CD4-positive, alpha-beta T cell treated with Interleukin-12 subunit alpha and Interleukin-12 subunit beta, for 1 hour (primary cell): ENCODE measurements at regions not wholly inside any gene's neighbourhood (a gene's known extent, or its start where the extent isn't known, plus 50 kb on each side); places are given as distances from the start of the nearest gene placed in this dataset.

Experiments used
- DNase-seq: peaks from one replicate; pipeline ENCODE4 v3.0.0-alpha.2; 2020

DNA sequence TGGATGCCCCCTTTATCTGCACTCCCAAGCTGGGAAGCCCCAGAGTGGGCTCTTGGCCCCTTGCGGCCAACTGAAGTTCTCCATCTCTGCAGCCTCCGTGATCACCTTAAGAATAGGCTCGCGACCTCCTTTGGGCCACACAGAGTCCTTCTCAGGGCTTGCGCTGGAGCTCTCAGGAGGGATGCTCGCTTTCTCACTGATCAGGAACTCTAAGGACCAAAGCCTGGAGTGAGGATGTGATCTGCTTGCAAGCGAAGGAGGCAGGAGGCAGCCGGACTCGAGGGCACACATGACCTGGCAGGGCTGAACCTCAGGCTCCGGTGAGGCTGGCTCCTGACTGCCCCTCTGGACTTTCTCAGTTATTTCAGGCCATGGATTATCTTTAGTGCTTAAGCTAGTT is 192.1 kb upstream of the MKI67 start:
- no peak for DNase-seq

DNA sequence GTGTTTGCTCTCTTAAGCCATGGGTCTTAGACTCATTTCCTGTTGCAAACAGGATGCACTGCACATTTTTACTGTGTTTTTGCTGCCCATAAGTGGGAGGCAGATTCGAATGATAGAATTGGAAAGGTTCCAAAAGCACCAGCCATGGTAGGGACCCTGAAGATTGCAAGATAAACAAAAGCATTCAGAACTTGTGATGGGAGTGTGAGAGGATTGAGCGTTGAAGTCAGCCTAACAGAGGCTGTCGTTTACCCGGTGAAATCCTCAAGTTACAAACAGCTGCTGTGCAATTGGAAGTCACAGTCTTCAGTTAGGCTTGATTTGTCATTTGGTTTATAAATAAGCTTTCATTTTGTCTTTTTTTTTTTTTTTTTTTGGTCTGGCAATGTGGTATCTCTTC is 192.7 kb upstream of the MKI67 start:
- DNase-seq: no peak

GRCh38 chr10:128322106-128322505 is 195.9 kb upstream of the MKI67 start:
- no peak for DNase-seq

DNA sequence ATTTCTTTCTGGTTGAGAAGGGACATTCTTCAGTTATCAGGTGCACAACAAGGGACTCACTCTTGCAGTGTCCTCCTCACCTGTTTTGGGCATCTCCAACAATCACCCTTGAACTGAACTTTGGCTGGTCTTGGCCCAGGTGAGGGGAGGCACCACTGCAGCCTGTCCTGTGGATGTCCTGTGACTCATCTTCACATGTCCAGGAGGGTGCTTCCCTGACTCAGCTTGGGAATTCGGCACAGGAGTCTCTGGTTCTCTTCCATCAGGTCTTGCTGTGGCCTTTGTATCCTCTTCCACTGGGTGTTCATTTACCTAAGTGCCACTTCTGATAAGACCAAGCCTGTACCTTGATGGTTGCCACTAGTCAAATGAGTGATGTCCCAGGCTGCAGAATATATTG is 196.7 kb upstream of the MKI67 start:
- DNase-seq: no peak

DNA sequence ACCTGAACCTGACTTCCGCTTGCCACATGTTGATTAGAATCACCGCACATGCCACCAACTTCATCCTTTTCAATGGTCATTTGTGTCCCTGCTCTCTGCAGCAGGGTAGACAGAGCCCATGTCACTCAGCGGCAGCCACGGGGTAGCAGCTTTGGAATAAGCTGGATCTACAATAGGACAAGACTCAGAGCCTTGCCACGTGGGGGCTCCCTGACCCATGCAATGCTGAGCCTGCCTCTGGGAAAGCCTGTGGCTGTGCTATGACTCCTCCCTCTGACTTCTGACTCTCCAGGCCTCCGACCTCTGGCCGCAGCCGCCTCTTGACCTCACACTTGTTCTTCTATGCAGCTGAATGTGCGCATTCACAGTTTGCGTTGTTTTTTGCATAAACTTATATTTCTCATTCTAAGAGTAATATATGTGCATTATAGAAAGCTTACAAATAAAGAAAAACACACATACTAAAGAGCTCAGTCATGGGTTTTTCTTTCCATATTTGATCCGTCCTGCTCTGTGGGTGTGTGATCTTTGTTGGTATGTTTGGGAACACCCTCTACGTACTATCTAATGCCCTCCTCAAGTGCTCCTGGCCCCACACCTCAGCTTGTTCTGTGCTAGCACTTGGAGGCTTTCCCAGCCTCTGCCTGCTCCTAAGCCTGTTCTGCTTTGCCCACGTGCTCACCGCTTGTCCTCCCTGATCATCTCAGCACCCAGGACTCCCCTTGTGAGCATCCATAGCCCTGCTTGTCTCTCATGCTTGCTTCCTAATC is 198.0 kb upstream of the MKI67 start:
- no peak for DNase-seq

DNA sequence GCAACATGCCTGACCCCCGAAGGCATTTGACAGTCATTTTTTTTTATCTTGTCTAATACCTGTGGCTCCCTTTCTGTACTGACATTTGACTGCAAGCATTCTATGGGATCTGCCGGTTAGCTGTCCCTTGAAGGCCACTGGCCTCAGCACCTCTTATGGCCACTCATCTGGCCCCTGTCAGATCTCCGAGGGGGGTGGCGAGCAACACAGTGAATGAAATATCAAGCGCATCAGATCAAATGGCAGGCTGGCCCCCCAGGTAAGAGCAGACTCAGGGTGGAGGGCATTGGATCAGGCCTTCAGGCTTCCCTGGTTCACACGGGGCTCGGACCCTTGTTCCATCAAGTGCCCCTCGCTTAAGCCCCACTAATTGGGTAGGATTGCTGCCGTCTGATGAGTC is 199.6 kb upstream of the MKI67 start:
- no peak for DNase-seq

DNA sequence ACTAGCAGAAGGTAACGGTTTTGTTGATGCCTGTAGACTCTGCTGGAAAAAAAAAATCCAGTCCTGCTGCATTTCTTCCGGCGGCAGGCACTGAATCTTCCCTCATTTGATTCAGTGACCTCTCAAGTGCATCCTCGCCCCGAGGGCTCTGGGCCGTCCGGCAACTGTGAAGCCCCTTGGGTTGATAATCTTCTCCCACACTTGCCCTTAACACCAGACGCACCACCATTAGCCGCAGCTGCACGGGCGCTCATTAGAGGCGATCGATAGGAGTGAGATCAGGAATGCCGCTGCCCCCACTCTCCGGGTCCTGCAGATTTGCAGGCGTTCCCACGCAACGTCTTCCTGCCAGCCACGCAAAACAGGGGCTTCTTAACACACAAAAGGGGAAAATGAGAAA is 200.0 kb upstream of the MKI67 start:
- no peak for DNase-seq

DNA sequence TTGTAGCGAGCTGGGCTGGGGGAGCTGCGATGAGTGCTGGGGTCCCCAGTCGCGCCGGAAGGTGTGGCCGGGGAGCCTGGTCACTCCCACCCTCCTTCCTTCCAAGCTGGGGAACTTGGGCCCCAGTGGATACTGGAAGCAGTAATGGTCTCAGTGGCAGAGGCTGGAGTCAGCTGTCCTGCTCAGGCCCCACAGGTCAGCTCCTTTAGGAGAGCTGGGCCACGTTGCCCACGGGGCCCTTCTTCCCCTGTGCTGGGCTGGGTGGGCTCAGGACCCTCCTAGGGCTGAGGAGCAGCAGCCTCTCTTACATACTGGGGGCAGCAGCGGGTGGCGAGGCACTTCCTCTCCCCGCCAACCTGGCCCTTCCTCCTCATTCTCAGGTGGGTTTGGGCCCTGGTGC is 200.6 kb upstream of the MKI67 start:
- no peak for DNase-seq

DNA sequence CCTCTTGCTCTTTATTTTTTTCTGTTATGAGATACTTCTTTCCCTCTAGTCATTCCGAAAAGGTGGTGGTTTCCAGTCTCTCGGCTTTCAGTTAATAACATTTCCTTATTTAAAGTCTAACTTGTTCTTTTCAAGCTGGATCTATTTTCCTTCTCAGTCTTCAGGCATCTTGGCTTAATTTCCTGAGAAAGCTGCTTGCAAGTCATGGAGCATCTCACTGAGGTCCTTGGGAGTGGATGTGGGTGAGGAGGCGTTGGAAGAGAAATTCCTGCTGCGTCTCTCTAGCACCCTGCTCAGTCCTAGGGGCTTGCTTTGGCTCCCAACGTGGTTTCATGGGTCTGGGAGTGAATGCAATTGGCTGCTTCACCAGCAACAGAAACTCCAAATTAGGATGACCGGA is 210.2 kb upstream of the MKI67 start:
- DNase-seq: no peak

DNA sequence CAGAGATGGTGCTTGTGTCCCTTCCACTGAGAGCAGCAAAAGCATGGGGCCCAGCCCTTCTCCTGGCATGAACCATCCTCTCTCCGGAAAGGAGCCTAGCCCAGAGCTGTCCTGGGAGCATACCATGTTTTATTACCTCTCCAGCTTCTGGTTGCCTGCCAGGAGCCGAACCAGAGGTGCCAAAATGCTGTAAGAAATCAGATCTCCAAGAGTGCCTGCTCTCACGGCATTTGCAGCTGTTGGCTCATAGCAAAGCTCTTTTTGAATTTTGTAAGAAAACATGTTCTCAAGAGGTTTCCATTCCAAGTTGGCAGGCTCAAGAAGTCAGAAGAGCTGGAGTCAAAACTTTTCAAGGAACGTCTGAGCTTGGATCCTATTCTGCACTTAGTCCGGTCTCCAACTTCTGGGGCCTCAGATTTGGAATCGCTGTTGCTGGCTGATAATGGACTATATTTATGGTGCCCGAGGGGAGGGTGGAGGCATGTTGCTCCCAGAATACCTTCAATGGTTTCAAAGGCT is 211.7 kb upstream of the MKI67 start:
- DNase-seq: no peak

DNA sequence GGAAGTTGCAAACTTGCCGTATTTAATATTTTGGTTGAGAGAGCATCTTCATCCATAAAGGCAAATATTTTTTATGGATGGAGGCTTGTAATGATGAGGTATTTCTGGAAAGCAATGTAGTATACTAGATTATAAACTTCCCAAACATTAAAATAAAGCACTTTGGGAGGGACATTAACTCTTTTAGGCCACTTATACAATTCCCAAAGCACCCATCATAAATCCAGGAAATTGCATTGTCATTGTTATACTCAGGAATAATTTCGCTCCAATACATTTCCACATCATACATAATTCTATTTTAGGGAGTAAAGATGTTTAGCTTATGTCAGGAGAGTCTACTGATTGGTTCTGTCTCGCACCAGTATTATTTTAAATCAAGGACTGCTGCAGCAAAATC is 212.7 kb upstream of the MKI67 start:
- DNase-seq: no peak

DNA sequence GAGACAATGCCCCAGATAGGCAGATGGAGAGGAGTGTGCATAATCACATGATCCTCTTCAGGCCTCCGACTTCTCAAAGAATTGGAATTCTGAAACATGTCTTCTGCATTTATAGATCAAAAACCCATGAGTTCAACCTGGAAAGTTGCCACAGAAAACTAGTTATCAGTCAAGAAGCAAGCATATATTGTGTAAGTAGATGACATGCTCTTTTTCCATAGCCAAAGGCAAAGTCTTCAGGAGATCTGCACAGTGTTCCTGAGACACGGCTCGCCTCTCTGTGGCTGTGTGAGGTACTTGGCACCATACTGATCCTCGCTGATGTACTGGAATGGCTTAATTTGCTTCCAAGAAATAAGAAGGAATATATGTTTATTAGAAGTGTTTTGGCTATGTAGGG is 213.5 kb upstream of the MKI67 start:
- no peak for DNase-seq

GRCh38 chr10:128345353-128345752 is 219.1 kb upstream of the MKI67 start:
- DNase-seq: no peak

- DNase-seq: no peak
These were observed 234.6 kb upstream of the MKI67 start for GRCh38 chr10:128360783-128361182.

DNA sequence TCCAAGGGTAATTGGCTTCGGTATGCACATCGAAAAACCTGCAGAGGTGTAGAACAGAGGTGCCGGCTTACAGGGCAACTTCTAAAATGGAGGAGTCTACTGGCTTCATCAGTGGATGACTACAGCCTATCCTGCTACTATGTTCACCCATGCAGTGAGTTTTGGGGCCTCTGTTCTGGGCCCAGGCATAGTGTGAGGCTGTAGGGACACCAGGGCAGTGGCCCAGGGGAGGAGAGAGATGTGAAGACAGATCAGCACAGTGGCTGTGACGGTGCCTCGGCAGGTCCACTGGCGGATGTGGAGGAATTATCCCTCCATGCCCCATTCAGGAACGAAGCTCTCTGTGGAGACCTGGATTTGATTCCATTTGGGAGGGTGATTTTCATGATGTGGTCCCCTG is 235.3 kb upstream of the MKI67 start:
- no peak for DNase-seq

DNA sequence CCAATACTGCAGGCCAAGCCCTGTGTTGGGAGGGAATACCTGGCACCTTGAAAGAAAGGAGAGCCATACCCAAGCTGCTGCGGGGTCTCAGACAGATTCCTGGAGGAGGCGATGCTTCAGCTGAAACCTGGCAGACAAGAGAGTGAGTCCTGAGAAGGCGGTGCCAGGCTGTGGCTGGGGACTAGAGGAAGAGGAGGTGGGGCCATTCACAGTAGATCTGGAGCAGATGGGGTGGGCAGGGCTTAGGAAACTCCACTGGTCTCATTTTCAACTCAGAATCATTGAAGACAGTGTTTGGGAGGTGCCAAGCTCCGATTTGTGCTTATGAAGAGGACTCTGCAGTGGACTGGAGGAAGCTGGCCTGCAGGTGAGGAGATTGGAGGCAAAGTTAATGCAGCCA is 236.3 kb upstream of the MKI67 start:
- no peak for DNase-seq

GRCh38 chr10:128364631-128365030 is 238.4 kb upstream of the MKI67 start:
- DNase-seq: no peak

GRCh38 chr10:128365156-128365725 is 239.0 kb upstream of the MKI67 start:
- no peak for DNase-seq

- no peak for DNase-seq
These were observed 241.6 kb upstream of the MKI67 start for GRCh38 chr10:128367807-128368206.

- DNase-seq: no peak
These were observed 243.0 kb upstream of the MKI67 start for GRCh38 chr10:128369101-128369650.

DNA sequence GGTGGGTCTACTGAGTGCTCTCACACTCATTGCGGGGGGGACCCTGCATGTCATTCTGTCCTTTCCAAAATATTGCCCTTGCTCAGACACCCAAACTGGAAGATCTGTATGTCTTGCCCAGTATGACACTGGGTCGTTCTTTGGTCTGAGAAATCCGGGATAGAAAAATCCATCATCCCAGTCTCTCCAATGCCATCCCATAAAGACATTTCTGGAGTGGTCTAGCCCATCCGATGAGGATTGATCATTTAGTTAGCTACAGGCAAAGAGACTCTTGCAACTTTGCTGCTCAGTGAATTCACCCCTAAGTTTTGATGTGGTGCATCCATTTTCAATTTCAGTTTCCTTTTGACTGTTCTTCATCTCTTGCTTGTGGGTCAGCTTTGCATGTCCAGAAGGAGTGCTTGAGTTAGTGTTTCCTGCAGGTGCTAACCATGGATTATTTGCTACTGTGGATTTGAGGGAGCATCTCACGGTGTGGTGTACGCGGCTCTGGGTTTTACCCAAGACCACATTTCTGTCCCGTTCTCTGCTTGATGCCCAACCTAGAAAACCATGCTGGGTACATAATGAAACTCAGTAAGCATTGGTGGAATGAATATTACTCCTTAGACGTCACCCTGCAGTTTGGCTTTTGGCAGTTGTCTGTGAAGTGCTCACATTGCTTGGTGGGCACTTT is 247.0 kb upstream of the MKI67 start:
- DNase-seq: no peak

GRCh38 chr10:128373831-128374230 is 247.6 kb upstream of the MKI67 start:
- DNase-seq: no peak

DNA sequence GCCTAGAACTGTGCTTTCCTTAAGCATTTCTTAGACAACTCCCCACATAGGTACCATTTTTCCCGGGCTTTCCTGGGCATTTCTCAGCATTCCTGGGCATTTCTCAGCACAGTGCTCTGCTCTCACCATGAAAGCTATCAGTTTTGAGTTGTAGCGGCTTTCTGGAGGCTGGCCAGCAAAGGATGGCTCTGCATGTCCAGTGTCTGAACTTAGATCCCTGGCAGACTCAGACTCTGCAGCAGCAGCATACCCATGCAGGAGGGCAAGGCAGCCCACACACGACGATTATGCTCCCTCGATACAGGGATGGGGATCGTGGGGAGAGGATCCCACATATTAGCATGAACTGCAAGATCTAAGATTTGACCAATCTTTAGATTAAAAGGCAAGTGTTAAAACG is 248.9 kb upstream of the MKI67 start:
- DNase-seq: no peak
